A549 (cell line): ENCODE measurements at regions not wholly inside any gene's neighbourhood (a gene's known extent, or its start where the extent isn't known, plus 50 kb on each side); places are given as distances from the start of the nearest gene placed in this dataset.

Source experiments
- ATAC-seq, 2 experiments: fragments of 200-7000 bp in 1 of 2; fragments of >200 bp in 1 of 2; cut with Nextera tagmentation in 1 of 2; cut with Tn5 transposase in 1 of 2; 3 replicates each; pipeline versions ENCODE4 v1.8.0 to v1.9.1; 2018 to 2020; ENCODE audit warnings: mild to moderate bottlenecking in 1 of 2, moderate library complexity in 1 of 2
- CTCF ChIA-PET: fragments of 300-600 bp; sonication (Branson Sonifier 250); formaldehyde crosslinking; extraction: SDS; loops from one replicate; lab custom pipeline; 2021; ENCODE audit warnings: antibody characterized with exemption, inconsistent platforms; lab: Yijun Ruan, JAX
- POLR2A ChIA-PET: fragments of 350-600 bp; formaldehyde crosslinking; extraction: SDS; loops from one replicate; lab custom pipeline; 2021; ENCODE audit warnings: antibody characterized with exemption, inconsistent platforms; lab: Yijun Ruan, JAX
- DNase-seq, 2 experiments: peaks; one replicate each; pipeline versions ENCODE4 v3.0.0 to v3.0.0-alpha.2; 2011 to 2016; ENCODE audit warnings: low read depth in 1 of 2, low spot score in 1 of 2
- FAIRE-seq: peaks from 2 replicates; lab custom pipeline; 2011; peaks lifted over from hg19 to GRCh38; lab: Jason Lieb, UNC
- H3K27ac ChIP-seq, 2 experiments: fragments of >200 bp; sonication (Bioruptor Twin); formaldehyde crosslinking; 3 replicates each; pipeline ENCODE4 v1.5.1; 2016 to 2017
- H3K4me1 ChIP-seq: fragments of >200 bp; sonication (Bioruptor Twin); formaldehyde crosslinking; 3 replicates; pipeline ENCODE4 v1.6.1; 2016
- H3K4me2 ChIP-seq: fragments of >200 bp; sonication (Bioruptor Twin); formaldehyde crosslinking; 3 replicates; pipeline ENCODE4 v1.6.1; 2016
- H3K4me3 ChIP-seq: fragments of >200 bp; sonication (Bioruptor Twin); formaldehyde crosslinking; 3 replicates; pipeline ENCODE4 v1.5.1; 2016
- H3K9me3 ChIP-seq: fragments of >200 bp; sonication (Bioruptor Twin); formaldehyde crosslinking; 3 replicates; pipeline ENCODE4 v1.6.1; 2016
- CHD2 ChIP-seq: fragments of 150-350 bp; IDR thresholded peaks from 2 replicates; pipeline ENCODE4 v1.6.1; 2014; ENCODE audit warnings: low read length; ENCODE audit not compliant: partially characterized antibody
- CHD4 ChIP-seq: fragments of 200-600 bp; sonication (generic); IDR thresholded peaks from 2 replicates; pipeline ENCODE4 v1.6.1; 2016; ENCODE audit warnings: antibody characterized with exemption, mild to moderate bottlenecking, borderline replicate concordance
- EHMT2 ChIP-seq: fragments of 200-600 bp; sonication (generic); IDR thresholded peaks from 2 replicates; pipeline ENCODE4 v1.6.1; 2016; ENCODE audit warnings: antibody characterized with exemption, low read depth, mild to moderate bottlenecking, moderate library complexity
- FOSB ChIP-seq: fragments of 250-450 bp; sonication (Bioruptor Pico); IDR thresholded peaks from 2 replicates; pipeline ENCODE4 v1.5.0; 2020; ENCODE audit warnings: mild to moderate bottlenecking, moderate library complexity
- FOXS1 ChIP-seq: fragments of 250-450 bp; sonication (Bioruptor Pico); IDR thresholded peaks from 2 replicates; pipeline ENCODE4 v1.5.0; 2020; ENCODE audit warnings: mild to moderate bottlenecking, moderate library complexity
- HEYL ChIP-seq: fragments of 250-450 bp; sonication (Bioruptor Pico); IDR thresholded peaks from 2 replicates; pipeline ENCODE4 v1.8.0; 2021; ENCODE audit warnings: mild to moderate bottlenecking, moderate library complexity
- HOXA7 ChIP-seq: fragments of 250-450 bp; sonication (Bioruptor Pico); IDR thresholded peaks from 2 replicates; pipeline ENCODE4 v1.5.0; 2020; ENCODE audit warnings: mild to moderate bottlenecking, moderate library complexity
- HOXB13 ChIP-seq: fragments of 250-450 bp; sonication (Bioruptor Pico); IDR thresholded peaks from 2 replicates; pipeline ENCODE4 v1.5.0; 2020; ENCODE audit warnings: low read depth, mild to moderate bottlenecking, moderate library complexity
- HOXB5 ChIP-seq: fragments of 250-450 bp; sonication (Bioruptor Pico); IDR thresholded peaks from 2 replicates; pipeline ENCODE4 v1.5.0; 2020; ENCODE audit warnings: mild to moderate bottlenecking, moderate library complexity
- MYC ChIP-seq: IDR thresholded peaks from 2 replicates; pipeline ENCODE4 v1.6.1; 2012; ENCODE audit warnings: mild to moderate bottlenecking, inconsistent platforms, low read length, improper control_type of control experiment, borderline replicate concordance
- NFE2L2 ChIP-seq: fragments of 150-350 bp; conservative IDR thresholded peaks from 2 replicates; pipeline ENCODE4 v1.6.1; 2014; ENCODE audit warnings: low read length
- NPAS2 ChIP-seq: fragments of 250-450 bp; sonication (Bioruptor Pico); IDR thresholded peaks from 2 replicates; pipeline ENCODE4 v1.8.0; 2022; ENCODE audit warnings: mild to moderate bottlenecking, moderate library complexity, borderline replicate concordance
- NR3C1 ChIP-seq: fragments of >200 bp; sonication (Bioruptor Twin); formaldehyde crosslinking; IDR thresholded peaks from 3 replicates; pipeline ENCODE4 v1.6.1; 2017
- PHF8 ChIP-seq: fragments of 200-600 bp; sonication (generic); IDR thresholded peaks from 2 replicates; pipeline ENCODE4 v1.6.1; 2016; ENCODE audit warnings: low read depth, mild to moderate bottlenecking, antibody characterized with exemption, moderate library complexity, borderline replicate concordance
- POLR2A ChIP-seq: IDR thresholded peaks from 2 replicates; pipeline ENCODE4 v1.6.1; 2012; ENCODE audit warnings: mild to moderate bottlenecking, low read length
- RFX5 ChIP-seq: fragments of 450-650 bp; IDR thresholded peaks from 2 replicates; pipeline ENCODE4 v1.7.1; 2014; ENCODE audit warnings: antibody characterized with exemption, mild to moderate bottlenecking, moderate library complexity
- TFCP2L1 ChIP-seq: fragments of 250-450 bp; sonication (Bioruptor Pico); IDR thresholded peaks from 2 replicates; pipeline ENCODE4 v1.5.0; 2021; ENCODE audit warnings: mild to moderate bottlenecking
- ZFP36 ChIP-seq: fragments of 450-650 bp; IDR thresholded peaks from 2 replicates; pipeline ENCODE4 v1.6.1; 2014; ENCODE audit warnings: borderline replicate concordance; ENCODE audit not compliant: partially characterized antibody
- WGBS: methylation state at CpG from one replicate; pipeline ENCODE4 v1.1.6; 2017; ENCODE audit errors: missing lambda C conversion rate; 5-methylcytosine and 5-hydroxymethylcytosine counted together
- TF ChIP-seq, protein P1 (sequence below): fragments of 250-450 bp; sonication (Bioruptor Pico); IDR thresholded peaks from 2 replicates; pipeline ENCODE4 v1.5.0; 2020; ENCODE audit warnings: low read depth, mild to moderate bottlenecking, moderate library complexity
- TF ChIP-seq, protein P2 (sequence below): fragments of >200 bp; sonication (Bioruptor Twin); formaldehyde crosslinking; IDR thresholded peaks from 3 replicates; pipeline ENCODE4 v1.5.1; 2016
- TF ChIP-seq, protein P3 (sequence below): IDR thresholded peaks from 2 replicates; pipeline ENCODE4 v1.6.1; 2012; ENCODE audit warnings: low read depth, borderline replicate concordance
- TF ChIP-seq, protein P4 (sequence below): IDR thresholded peaks from 2 replicates; pipeline ENCODE4 v1.6.1; 2012
- TF ChIP-seq, protein P5 (sequence below): fragments of 250-450 bp; sonication (Bioruptor Pico); IDR thresholded peaks from 2 replicates; pipeline ENCODE4 v1.5.0; 2021; ENCODE audit warnings: mild to moderate bottlenecking, moderate library complexity, borderline replicate concordance

DNA sequence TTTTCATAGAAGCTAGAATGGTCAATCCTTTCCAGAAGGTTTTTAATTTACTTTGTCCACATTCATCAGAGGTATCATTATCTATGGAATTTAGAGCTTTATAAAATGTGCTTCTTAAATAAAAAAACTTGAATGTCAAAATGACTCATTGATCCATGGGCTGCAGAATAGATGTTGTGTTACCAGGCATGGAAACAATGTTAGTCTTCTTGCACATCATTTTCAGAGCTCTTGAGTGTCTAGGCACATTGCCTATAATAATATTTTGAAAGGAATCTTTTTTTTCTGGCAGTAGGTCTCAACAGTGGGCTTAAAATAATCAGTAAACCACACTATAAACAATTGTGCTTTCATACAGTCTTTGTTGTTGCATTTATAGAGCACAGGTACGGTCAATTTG lies 200.3 kb downstream of the FAT4 start:
- DNase-seq: no peak
- Histone ChIP-seq H3K9me3 (no peaks in the 10 kb centered on the region), H3K27ac (no peak overlapping the region), H3K4me3 (no peak overlapping the region)
- FAIRE-seq: no peak
- TF ChIP-seq PHF8 (no peak), POLR2A (no peak), NR3C1 (no peak), FOSB (CRISPR knock-in tag) (no peak), RFX5 (no peak), HOXB5 (CRISPR knock-in tag) (no peak), EHMT2 (no peak), NFE2L2 (no peak), HOXA7 (CRISPR knock-in tag) (no peak), CHD2 (no peak)
- TF ChIP-seq, all 56 proteins: peak for 0
- no peak for ATAC-seq
- WGBS: 25% methylated on average over 1 of the region's 1 CpG
- ChIA-PET POLR2A (no interaction called here), CTCF (no interaction called here)
- Histone ChIP-seq H3K4me1 (no peaks in the 10 kb centered on the region), H3K4me2 (no peak overlapping the region)

DNA sequence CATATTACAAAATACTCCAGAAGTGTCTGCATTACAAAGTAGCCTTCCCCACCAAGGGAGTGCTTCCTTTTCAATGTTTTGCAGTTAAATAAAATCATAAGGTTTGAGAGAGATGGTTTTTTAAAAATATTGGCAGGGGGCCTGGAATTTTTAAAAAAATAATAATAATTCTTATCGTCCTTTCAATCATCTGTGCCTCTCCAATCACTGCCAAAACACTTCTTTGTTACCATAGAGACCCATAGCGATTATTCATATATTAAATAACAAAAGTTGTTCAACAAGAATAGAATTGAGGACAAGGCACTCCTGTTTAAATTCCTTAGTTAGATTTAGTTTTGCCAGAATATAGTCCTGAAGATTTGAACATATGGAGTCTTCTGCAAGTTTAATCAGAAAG lies 203.1 kb downstream of the FAT4 start:
- WGBS: 39% methylated on average over 2 of the region's 2 CpGs
- H3K4me2 ChIP-seq: no peak overlapping the region
- POLR2A ChIA-PET: no interaction called here
- DNase-seq: no peak
- no peaks in the 10 kb centered on the region for H3K4me1 ChIP-seq
- no peak for FAIRE-seq
- no peak for ATAC-seq
- TF ChIP-seq TFCP2L1 (CRISPR knock-in tag) (no peak), CHD4 (no peak), PHF8 (no peak), HEYL (CRISPR knock-in tag) (no peak), NPAS2 (CRISPR knock-in tag) (no peak), FOXS1 (CRISPR knock-in tag) (no peak), HOXB13 (CRISPR knock-in tag) (no peak), MYC (no peak), ZFP36 (no peak)
- TF ChIP-seq, protein P1, sequence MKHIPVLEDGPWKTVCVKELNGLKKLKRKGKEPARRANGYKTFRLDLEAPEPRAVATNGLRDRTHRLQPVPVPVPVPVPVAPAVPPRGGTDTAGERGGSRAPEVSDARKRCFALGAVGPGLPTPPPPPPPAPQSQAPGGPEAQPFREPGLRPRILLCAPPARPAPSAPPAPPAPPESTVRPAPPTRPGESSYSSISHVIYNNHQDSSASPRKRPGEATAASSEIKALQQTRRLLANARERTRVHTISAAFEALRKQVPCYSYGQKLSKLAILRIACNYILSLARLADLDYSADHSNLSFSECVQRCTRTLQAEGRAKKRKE (CRISPR knock-in tag): no peak
- TF ChIP-seq, protein P2, sequence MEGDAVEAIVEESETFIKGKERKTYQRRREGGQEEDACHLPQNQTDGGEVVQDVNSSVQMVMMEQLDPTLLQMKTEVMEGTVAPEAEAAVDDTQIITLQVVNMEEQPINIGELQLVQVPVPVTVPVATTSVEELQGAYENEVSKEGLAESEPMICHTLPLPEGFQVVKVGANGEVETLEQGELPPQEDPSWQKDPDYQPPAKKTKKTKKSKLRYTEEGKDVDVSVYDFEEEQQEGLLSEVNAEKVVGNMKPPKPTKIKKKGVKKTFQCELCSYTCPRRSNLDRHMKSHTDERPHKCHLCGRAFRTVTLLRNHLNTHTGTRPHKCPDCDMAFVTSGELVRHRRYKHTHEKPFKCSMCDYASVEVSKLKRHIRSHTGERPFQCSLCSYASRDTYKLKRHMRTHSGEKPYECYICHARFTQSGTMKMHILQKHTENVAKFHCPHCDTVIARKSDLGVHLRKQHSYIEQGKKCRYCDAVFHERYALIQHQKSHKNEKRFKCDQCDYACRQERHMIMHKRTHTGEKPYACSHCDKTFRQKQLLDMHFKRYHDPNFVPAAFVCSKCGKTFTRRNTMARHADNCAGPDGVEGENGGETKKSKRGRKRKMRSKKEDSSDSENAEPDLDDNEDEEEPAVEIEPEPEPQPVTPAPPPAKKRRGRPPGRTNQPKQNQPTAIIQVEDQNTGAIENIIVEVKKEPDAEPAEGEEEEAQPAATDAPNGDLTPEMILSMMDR: no peak
- TF ChIP-seq, protein P3, sequence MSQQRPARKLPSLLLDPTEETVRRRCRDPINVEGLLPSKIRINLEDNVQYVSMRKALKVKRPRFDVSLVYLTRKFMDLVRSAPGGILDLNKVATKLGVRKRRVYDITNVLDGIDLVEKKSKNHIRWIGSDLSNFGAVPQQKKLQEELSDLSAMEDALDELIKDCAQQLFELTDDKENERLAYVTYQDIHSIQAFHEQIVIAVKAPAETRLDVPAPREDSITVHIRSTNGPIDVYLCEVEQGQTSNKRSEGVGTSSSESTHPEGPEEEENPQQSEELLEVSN: no peak
- TF ChIP-seq, protein P4, sequence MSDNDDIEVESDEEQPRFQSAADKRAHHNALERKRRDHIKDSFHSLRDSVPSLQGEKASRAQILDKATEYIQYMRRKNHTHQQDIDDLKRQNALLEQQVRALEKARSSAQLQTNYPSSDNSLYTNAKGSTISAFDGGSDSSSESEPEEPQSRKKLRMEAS: no peak
- TF ChIP-seq, protein P5, sequence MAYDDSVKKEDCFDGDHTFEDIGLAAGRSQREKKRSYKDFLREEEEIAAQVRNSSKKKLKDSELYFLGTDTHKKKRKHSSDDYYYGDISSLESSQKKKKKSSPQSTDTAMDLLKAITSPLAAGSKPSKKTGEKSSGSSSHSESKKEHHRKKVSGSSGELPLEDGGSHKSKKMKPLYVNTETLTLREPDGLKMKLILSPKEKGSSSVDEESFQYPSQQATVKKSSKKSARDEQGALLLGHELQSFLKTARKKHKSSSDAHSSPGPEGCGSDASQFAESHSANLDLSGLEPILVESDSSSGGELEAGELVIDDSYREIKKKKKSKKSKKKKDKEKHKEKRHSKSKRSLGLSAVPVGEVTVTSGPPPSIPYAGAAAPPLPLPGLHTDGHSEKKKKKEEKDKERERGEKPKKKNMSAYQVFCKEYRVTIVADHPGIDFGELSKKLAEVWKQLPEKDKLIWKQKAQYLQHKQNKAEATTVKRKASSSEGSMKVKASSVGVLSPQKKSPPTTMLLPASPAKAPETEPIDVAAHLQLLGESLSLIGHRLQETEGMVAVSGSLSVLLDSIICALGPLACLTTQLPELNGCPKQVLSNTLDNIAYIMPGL (CRISPR knock-in tag): no peak
- no peak overlapping the region for H3K4me3 ChIP-seq
- H3K9me3 ChIP-seq: no peaks in the 10 kb centered on the region
- no peak overlapping the region for H3K27ac ChIP-seq
- CTCF ChIA-PET: no interaction called here
